K562 (cell line): ENCODE measurements at regions not wholly inside any gene's neighbourhood (a gene's known extent, or its start where the extent isn't known, plus 50 kb on each side); places are given as distances from the start of the nearest gene placed in this dataset.

Experiments
- ATAC-seq: fragments of 200-7000 bp; cut with Tn5 transposase; 3 replicates; pipeline ENCODE4 v1.9.1; 2020; ENCODE audit warnings: moderate library complexity
- BruUV-seq: library from RNA; stranded (reverse); fragments of 400-500 nt; replicated peaks from 2 replicates; lab custom pipeline; 2021; lab: Mats Ljungman, UMichigan
- CTCF ChIA-PET: fragments of 300-600 bp; formaldehyde crosslinking; extraction: SDS; loops from one replicate; lab custom pipeline; 2021; ENCODE audit warnings: low intra/inter-chr PET ratio; lab: Yijun Ruan, JAX
- POLR2A ChIA-PET: fragments of 300-600, 350-650 bp; sonication (Branson Sonifier 250); formaldehyde crosslinking; extraction: SDS; loops from one replicate; lab custom pipeline; 2021; ENCODE audit warnings: antibody characterized with exemption, inconsistent platforms; lab: Yijun Ruan, JAX
- DNase-seq, 4 experiments: peaks; one replicate each; pipeline versions ENCODE4 v3.0.0 to v3.0.0-alpha.2; 2011 to 2018; ENCODE audit warnings: low spot score in 3 of 4, mixed read lengths in 3 of 4; ENCODE audit errors: extremely low read depth in 1 of 4
- FAIRE-seq: peaks from 2 replicates; lab custom pipeline; 2011; peaks lifted over from hg19 to GRCh38; lab: Jason Lieb, UNC
- H2AFZ ChIP-seq: 2 replicates; pipeline ENCODE4 v1.6.0; 2011; ENCODE audit warnings: low read depth, low read length, control low read depth, inconsistent platforms
- H3K27ac ChIP-seq: fragments of 200-600 bp; 3 replicates; pipeline ENCODE4 v1.8.0; 2011; ENCODE audit warnings: low read depth, mild to moderate bottlenecking, control low read depth, inconsistent platforms, low read length, moderate library complexity, mixed read lengths; ENCODE audit errors: extremely low read depth
- H3K27me3 ChIP-seq, 2 experiments: fragments of 300-600 bp in 1 of 2; 2 replicates in 1 of 2; 3 replicates in 1 of 2; pipeline versions ENCODE4 v1.6.0 to v1.8.0; 2011; ENCODE audit warnings: inconsistent platforms in 2 of 2, low read length in 2 of 2, mild to moderate bottlenecking in 1 of 2, mixed read lengths in 1 of 2, moderate library complexity in 1 of 2; ENCODE audit not compliant: control insufficient read depth in 2 of 2, insufficient read depth in 2 of 2
- H3K36me3 ChIP-seq: fragments of 300-600 bp; 3 replicates; pipeline ENCODE4 v1.8.0; 2011; ENCODE audit warnings: mild to moderate bottlenecking, low read length, inconsistent platforms; ENCODE audit not compliant: control insufficient read depth, insufficient read depth
- H3K4me1 ChIP-seq, 2 experiments: fragments of 200-600 bp in 1 of 2; replicated peaks in 1 of 2; 2 replicates in 1 of 2; 3 replicates in 1 of 2; pipeline versions ENCODE4 v1.5.1 to v1.8.0; 2011; ENCODE audit warnings: inconsistent platforms in 2 of 2, low read length in 2 of 2, mild to moderate bottlenecking in 1 of 2, mixed read lengths in 1 of 2, moderate library complexity in 1 of 2; ENCODE audit not compliant: control insufficient read depth in 2 of 2, insufficient read depth in 2 of 2
- H3K4me2 ChIP-seq: 2 replicates; pipeline ENCODE4 v1.6.1; 2011; ENCODE audit warnings: low read length, control low read depth, inconsistent platforms, mixed read lengths; ENCODE audit not compliant: insufficient read depth
- H3K4me3 ChIP-seq: fragments of 200-600 bp; sonication (generic), shearing (Covaris generic); 2 replicates; pipeline ENCODE4 v1.5.1; 2016; ENCODE audit warnings: control low read depth, inconsistent platforms
- H3K79me2 ChIP-seq: fragments of 200-600 bp; 3 replicates; pipeline ENCODE4 v1.8.0; 2011; ENCODE audit warnings: low read length, inconsistent platforms; ENCODE audit not compliant: control insufficient read depth, insufficient read depth
- H3K9ac ChIP-seq, 2 experiments: 2 replicates each; pipeline versions ENCODE4 v1.6.0 to v1.6.1; 2011; ENCODE audit warnings: low read depth in 2 of 2, low read length in 2 of 2, control low read depth in 1 of 2, inconsistent platforms in 1 of 2, mild to moderate bottlenecking in 1 of 2, mixed read lengths in 1 of 2; ENCODE audit not compliant: insufficient read depth in 1 of 2
- H3K9me1 ChIP-seq: one replicate; pipeline ENCODE4 v1.6.0; 2011; ENCODE audit warnings: inconsistent platforms, mild to moderate bottlenecking, low read length, moderate library complexity; ENCODE audit not compliant: control insufficient read depth, insufficient read depth
- H3K9me3 ChIP-seq: replicated peaks from 2 replicates; pipeline ENCODE4 v1.5.1; 2011; ENCODE audit warnings: low read depth, low read length, inconsistent platforms; ENCODE audit not compliant: control insufficient read depth, insufficient read depth
- H4K20me1 ChIP-seq: replicated peaks from 2 replicates; pipeline ENCODE4 v1.6.1; 2011; ENCODE audit warnings: low read length, inconsistent platforms, mixed read lengths; ENCODE audit not compliant: control insufficient read depth, insufficient read depth
- HDGF ChIP-seq: fragments of 450-650 bp; IDR thresholded peaks from 2 replicates; pipeline ENCODE4 v1.6.1; 2016
- MITF ChIP-seq: IDR thresholded peaks from 2 replicates; pipeline ENCODE4 v1.6.1; 2014; ENCODE audit warnings: antibody characterized with exemption
- NCOA6 ChIP-seq: fragments of 450-650 bp; IDR thresholded peaks from 2 replicates; pipeline ENCODE4 v1.6.1; 2017; ENCODE audit warnings: mild to moderate bottlenecking
- PHF21A ChIP-seq: fragments of 450-650 bp; IDR thresholded peaks from 2 replicates; pipeline ENCODE4 v1.6.1; 2017; ENCODE audit warnings: low read depth, borderline replicate concordance
- RBM39 ChIP-seq: fragments of 200-400 bp; formaldehyde crosslinking; optimal IDR thresholded peaks from 2 replicates; pipeline ENCODE3; 2018; ENCODE audit warnings: low read depth, low read length
- RFX7 ChIP-seq: fragments of 250-450 bp; sonication (Bioruptor Pico); IDR thresholded peaks from 2 replicates; pipeline ENCODE4 v1.5.1; 2021; ENCODE audit warnings: mild to moderate bottlenecking
- SAFB2 ChIP-seq: fragments of 200-400 bp; formaldehyde crosslinking; IDR thresholded peaks from 2 replicates; pipeline ENCODE4 v1.6.1; 2018; ENCODE audit warnings: borderline replicate concordance, low read length, low read depth, moderate library complexity; ENCODE audit not compliant: severe bottlenecking
- STAT6 ChIP-seq: sonication (generic); formaldehyde crosslinking; IDR thresholded peaks from 2 replicates; pipeline ENCODE4 v1.8.1; 2023; ENCODE audit warnings: mild to moderate bottlenecking, missing genetic modification reagents
- TAF1 ChIP-seq: IDR thresholded peaks from 2 replicates; pipeline ENCODE4 v1.6.1; 2011; ENCODE audit warnings: mild to moderate bottlenecking, low read length, moderate library complexity; ENCODE audit not compliant: insufficient read depth, control insufficient read depth, severe bottlenecking; ENCODE audit errors: extremely low read depth
- TCF3 ChIP-seq: sonication (generic); formaldehyde crosslinking; IDR thresholded peaks from 2 replicates; pipeline ENCODE4 v1.4.0; 2020; ENCODE audit warnings: mild to moderate bottlenecking, missing genetic modification reagents
- U2AF2 ChIP-seq: fragments of 200-400 bp; formaldehyde crosslinking; optimal IDR thresholded peaks from 2 replicates; pipeline ENCODE3; 2017; ENCODE audit warnings: low read depth, mild to moderate bottlenecking, low read length
- ZNF311 ChIP-seq: fragments of 250-450 bp; sonication (Bioruptor Pico); IDR thresholded peaks from 2 replicates; pipeline ENCODE4 v1.4.0; 2020; ENCODE audit warnings: mild to moderate bottlenecking, moderate library complexity
- ZNF551 ChIP-seq: fragments of 250-450 bp; sonication (Bioruptor Pico); IDR thresholded peaks from 2 replicates; pipeline ENCODE4 v1.5.0; 2021; ENCODE audit warnings: mild to moderate bottlenecking, moderate library complexity
- ZNF778 ChIP-seq: fragments of 450-650 bp; formaldehyde crosslinking; IDR thresholded peaks from 2 replicates; pipeline ENCODE4 v1.4.0; 2020; ENCODE audit warnings: mild to moderate bottlenecking, moderate library complexity
- WGBS: fragments of 100-300 bp; shearing (Covaris generic); methylation state at CpG from one replicate; pipeline ENCODE4 v1.1.6; 2016; ENCODE audit warnings: low coverage, mixed read lengths; ENCODE audit not compliant: insufficient coverage; ENCODE audit errors: missing lambda C conversion rate; 5-methylcytosine and 5-hydroxymethylcytosine counted together
- in situ Hi-C: fragments of 300-500 bp; cut with MboI; formaldehyde crosslinking; loops from 4 replicates; pipeline ENCODE4 v1.15.0; 2018; ENCODE audit warnings: inconsistent platforms, mixed read lengths
- intact Hi-C: fragments of 100-400 bp; cut with micrococcal nuclease; formaldehyde crosslinking; loops from 2 replicates; pipeline ENCODE4 v1.14.2; 2022
- TF ChIP-seq, protein P1 (sequence below): fragments of 250-450 bp; sonication (Bioruptor Pico); IDR thresholded peaks from 2 replicates; pipeline ENCODE4 v1.5.1; 2021; ENCODE audit warnings: mild to moderate bottlenecking
- TF ChIP-seq, protein P2 (sequence below), 2 experiments: IDR thresholded peaks; 2 replicates each; pipeline ENCODE4 v1.6.1; 2011; ENCODE audit warnings: borderline replicate concordance in 1 of 2, control low read depth in 1 of 2, low read depth in 1 of 2, low read length in 1 of 2, mild to moderate bottlenecking in 1 of 2, mixed read lengths in 1 of 2, moderate library complexity in 1 of 2; ENCODE audit not compliant: insufficient read depth in 1 of 2, insufficient read length in 1 of 2, poor library complexity in 1 of 2, severe bottlenecking in 1 of 2; ENCODE audit errors: extremely low read depth in 1 of 2

DNA sequence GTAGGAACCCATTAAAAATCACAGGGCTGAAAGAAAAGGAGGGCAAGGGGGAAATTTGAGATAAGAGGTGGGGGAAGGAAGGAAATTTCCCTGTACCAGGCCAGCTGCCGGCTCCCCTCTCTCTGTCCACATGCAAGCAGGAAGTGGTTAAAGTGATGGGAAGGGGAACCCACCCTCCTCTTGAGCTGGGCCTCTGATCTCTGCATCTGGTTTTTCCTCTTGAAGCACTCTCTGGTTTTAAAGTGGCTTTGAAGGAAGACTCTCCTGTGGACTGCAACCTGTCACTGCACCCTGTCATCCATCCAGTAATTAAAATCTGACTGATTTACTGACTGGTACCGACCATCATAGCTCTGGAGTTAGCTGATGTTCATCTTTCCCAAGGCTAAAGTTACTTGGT is 239.6 kb downstream of the TSHZ3 start:
- no peak for DNase-seq
- H2AFZ ChIP-seq, result no peak overlapping the region
- in situ Hi-C loops, result no loop called here
- BruUV-seq, result no TSS peak
- H3K4me1 ChIP-seq, result no peaks in the 10 kb centered on the region
- H4K20me1 ChIP-seq, result no peaks in the 10 kb centered on the region
- no peaks in the 10 kb centered on the region for H3K36me3 ChIP-seq
- ChIA-PET CTCF (interaction anchor here (0.7 kb wide), 1 partner anchor 248 kb away, joined by 4 read pairs; no protein-coding TSS in a partner anchor), POLR2A (interaction anchor here (1.1 kb wide), 1 partner anchor 8 kb away, joined by 3 read pairs; no protein-coding TSS in a partner anchor)
- 0% methylated on average over 2 of the region's 2 CpGs for WGBS
- H3K4me2 ChIP-seq, result no peak overlapping the region
- H3K9ac ChIP-seq, result no peak overlapping the region
- H3K9me1 ChIP-seq, result no peaks in the 10 kb centered on the region
- TF ChIP-seq STAT6 (CRISPR knock-in tag), result no peak
- TF ChIP-seq ZNF311, result no peak
- no peak for TF ChIP-seq NCOA6
- TF ChIP-seq HDGF, result no peak
- TF ChIP-seq, protein P1, sequence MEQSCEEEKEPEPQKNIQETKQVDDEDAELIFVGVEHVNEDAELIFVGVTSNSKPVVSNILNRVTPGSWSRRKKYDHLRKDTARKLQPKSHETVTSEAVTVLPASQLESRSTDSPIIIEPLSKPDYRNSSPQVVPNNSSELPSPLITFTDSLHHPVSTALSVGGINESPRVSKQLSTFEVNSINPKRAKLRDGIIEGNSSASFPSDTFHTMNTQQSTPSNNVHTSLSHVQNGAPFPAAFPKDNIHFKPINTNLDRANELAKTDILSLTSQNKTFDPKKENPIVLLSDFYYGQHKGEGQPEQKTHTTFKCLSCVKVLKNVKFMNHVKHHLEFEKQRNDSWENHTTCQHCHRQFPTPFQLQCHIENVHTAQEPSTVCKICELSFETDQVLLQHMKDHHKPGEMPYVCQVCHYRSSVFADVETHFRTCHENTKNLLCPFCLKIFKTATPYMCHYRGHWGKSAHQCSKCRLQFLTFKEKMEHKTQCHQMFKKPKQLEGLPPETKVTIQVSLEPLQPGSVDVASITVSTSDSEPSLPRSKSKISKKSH, result no peak
- TF ChIP-seq SAFB2, result no peak
- no peak for TF ChIP-seq RBM39
- TF ChIP-seq TCF3 (CRISPR knock-in tag), result no peak
- no peak for TF ChIP-seq ZNF778 (CRISPR knock-in tag)
- TF ChIP-seq U2AF2, result no peak
- TF ChIP-seq ZNF551 (CRISPR knock-in tag), result no peak
- no peak for TF ChIP-seq MITF
- TF ChIP-seq RFX7 (CRISPR knock-in tag), result no peak
- no peak for TF ChIP-seq TAF1
- TF ChIP-seq, protein P2, sequence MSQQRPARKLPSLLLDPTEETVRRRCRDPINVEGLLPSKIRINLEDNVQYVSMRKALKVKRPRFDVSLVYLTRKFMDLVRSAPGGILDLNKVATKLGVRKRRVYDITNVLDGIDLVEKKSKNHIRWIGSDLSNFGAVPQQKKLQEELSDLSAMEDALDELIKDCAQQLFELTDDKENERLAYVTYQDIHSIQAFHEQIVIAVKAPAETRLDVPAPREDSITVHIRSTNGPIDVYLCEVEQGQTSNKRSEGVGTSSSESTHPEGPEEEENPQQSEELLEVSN (IDR thresholded peaks at IDR 0.05; ENCODE audit: borderline replicate concordance in 1 of 2, extremely low read depth in 1 of 2, insufficient read depth in 1 of 2, insufficient read length in 1 of 2, low read depth in 1 of 2, low read length in 1 of 2, poor library complexity in 1 of 2, severe bottlenecking in 1 of 2), result no peak
- TF ChIP-seq PHF21A, result no peak
- no peak for FAIRE-seq
- H3K79me2 ChIP-seq, result no peaks in the 10 kb centered on the region
- no peaks in the 10 kb centered on the region for H3K9me3 ChIP-seq
- no peak overlapping the region for H3K4me3 ChIP-seq
- intact Hi-C loops, result no loop called here
- no peak overlapping the region for H3K27ac ChIP-seq
- no peak for ATAC-seq
- peaks cover 0 to 6% of the 10 kb centered on the region in 2 experiments; a peak in 1 of 5 replicates for H3K27me3 ChIP-seq
